Vagina (tissue), 2 donors: ENCODE measurements at regions not wholly inside any gene's neighbourhood (a gene's known extent, or its start where the extent isn't known, plus 50 kb on each side); places are given as distances from the start of the nearest gene placed in this dataset.

Experiments
- POLR2AphosphoS5 ChIP-seq, 2 donors: sonication (generic); formaldehyde crosslinking; IDR thresholded peaks; one replicate each; pipeline ENCODE4 v1.9.0; 2017; ENCODE audit warnings: antibody characterized with exemption in 2 of 2, mild to moderate bottlenecking in 2 of 2, low read depth in 1 of 2; ENCODE audit not compliant: insufficient read depth in 1 of 2
- TF ChIP-seq, protein P1 (sequence below), 3 experiments: fragments of 450-650 bp in 2 of 3; fragments of 200-600 bp in 1 of 3; sonication (generic) in 1 of 3; IDR thresholded peaks; one replicate each; pipeline ENCODE4 v1.5.1; 2017 to 2019; ENCODE audit warnings: antibody characterized with exemption in 3 of 3, mild to moderate bottlenecking in 2 of 3, moderate library complexity in 2 of 3

GRCh38 chr6:63425493-63425892 is 105.7 kb upstream of the LGSN start:
- TF ChIP-seq, protein P1, sequence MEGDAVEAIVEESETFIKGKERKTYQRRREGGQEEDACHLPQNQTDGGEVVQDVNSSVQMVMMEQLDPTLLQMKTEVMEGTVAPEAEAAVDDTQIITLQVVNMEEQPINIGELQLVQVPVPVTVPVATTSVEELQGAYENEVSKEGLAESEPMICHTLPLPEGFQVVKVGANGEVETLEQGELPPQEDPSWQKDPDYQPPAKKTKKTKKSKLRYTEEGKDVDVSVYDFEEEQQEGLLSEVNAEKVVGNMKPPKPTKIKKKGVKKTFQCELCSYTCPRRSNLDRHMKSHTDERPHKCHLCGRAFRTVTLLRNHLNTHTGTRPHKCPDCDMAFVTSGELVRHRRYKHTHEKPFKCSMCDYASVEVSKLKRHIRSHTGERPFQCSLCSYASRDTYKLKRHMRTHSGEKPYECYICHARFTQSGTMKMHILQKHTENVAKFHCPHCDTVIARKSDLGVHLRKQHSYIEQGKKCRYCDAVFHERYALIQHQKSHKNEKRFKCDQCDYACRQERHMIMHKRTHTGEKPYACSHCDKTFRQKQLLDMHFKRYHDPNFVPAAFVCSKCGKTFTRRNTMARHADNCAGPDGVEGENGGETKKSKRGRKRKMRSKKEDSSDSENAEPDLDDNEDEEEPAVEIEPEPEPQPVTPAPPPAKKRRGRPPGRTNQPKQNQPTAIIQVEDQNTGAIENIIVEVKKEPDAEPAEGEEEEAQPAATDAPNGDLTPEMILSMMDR (IDR thresholded peaks at IDR 0.05), result no peak
- TF ChIP-seq POLR2AphosphoS5 (IDR thresholded peaks at IDR 0.05; ENCODE audit: insufficient read depth in 1 of 2, low read depth in 1 of 2), result no peak
